Endothelial cell of umbilical vein (primary cell): ENCODE measurements at regions not wholly inside any gene's neighbourhood (a gene's known extent, or its start where the extent isn't known, plus 50 kb on each side); places are given as distances from the start of the nearest gene placed in this dataset.

ENCODE experiments used
- CTCF ChIP-seq, 2 donors: IDR thresholded peaks; 1 replicate in 1 of 2; 2 replicates in 1 of 2; pipeline ENCODE4 v1.5.1; 2011; ENCODE audit warnings: low read length in 2 of 2, mild to moderate bottlenecking in 2 of 2, moderate library complexity in 2 of 2, control low read depth in 1 of 2, inconsistent platforms in 1 of 2, low read depth in 1 of 2; ENCODE audit not compliant: insufficient read depth in 1 of 2; ENCODE audit errors: extremely low read depth in 1 of 2
- EZH2 ChIP-seq: IDR thresholded peaks from 2 replicates; pipeline ENCODE4 v1.6.1; 2012; ENCODE audit warnings: borderline replicate concordance, low read depth, mild to moderate bottlenecking, moderate library complexity, low read length, inconsistent platforms; ENCODE audit not compliant: severe bottlenecking
- MAX ChIP-seq: IDR thresholded peaks from 2 replicates; pipeline ENCODE4 v1.6.1; 2011; ENCODE audit not compliant: insufficient read depth, insufficient read length
- POLR2A ChIP-seq: IDR thresholded peaks from 2 replicates; pipeline ENCODE4 v1.6.1; 2012; ENCODE audit warnings: low read depth, mild to moderate bottlenecking, control low read depth, low read length

GRCh38 chr10:44824607-44825006, 86.5 kb upstream of the TMEM72 start:
- no peak for TF ChIP-seq EZH2
- no peak for TF ChIP-seq CTCF (IDR thresholded peaks at IDR 0.05; ENCODE audit: extremely low read depth in 1 of 2, insufficient read depth in 1 of 2, low read depth in 1 of 2, low read length in 2 of 2)
- no peak for TF ChIP-seq POLR2A
- TF ChIP-seq MAX: no peak
